Fibroblast of the aortic adventitia (primary cell): ENCODE measurements at regions not wholly inside any gene's neighbourhood (a gene's known extent, or its start where the extent isn't known, plus 50 kb on each side); places are given as distances from the start of the nearest gene placed in this dataset.

Experiments used
- DNase-seq: peaks from one replicate; pipeline ENCODE4 v3.0.0-alpha.2; 2010; ENCODE audit warnings: low read depth
- H3K4me3 ChIP-seq: 2 replicates; pipeline ENCODE4 v1.5.1; 2011; ENCODE audit warnings: low read depth, mild to moderate bottlenecking, control low read depth, low read length, moderate library complexity
- CTCF ChIP-seq: IDR thresholded peaks from 2 replicates; pipeline ENCODE4 v1.5.1; 2011; ENCODE audit warnings: mild to moderate bottlenecking, low read length, control low read depth, inconsistent platforms; ENCODE audit not compliant: insufficient read depth

DNA sequence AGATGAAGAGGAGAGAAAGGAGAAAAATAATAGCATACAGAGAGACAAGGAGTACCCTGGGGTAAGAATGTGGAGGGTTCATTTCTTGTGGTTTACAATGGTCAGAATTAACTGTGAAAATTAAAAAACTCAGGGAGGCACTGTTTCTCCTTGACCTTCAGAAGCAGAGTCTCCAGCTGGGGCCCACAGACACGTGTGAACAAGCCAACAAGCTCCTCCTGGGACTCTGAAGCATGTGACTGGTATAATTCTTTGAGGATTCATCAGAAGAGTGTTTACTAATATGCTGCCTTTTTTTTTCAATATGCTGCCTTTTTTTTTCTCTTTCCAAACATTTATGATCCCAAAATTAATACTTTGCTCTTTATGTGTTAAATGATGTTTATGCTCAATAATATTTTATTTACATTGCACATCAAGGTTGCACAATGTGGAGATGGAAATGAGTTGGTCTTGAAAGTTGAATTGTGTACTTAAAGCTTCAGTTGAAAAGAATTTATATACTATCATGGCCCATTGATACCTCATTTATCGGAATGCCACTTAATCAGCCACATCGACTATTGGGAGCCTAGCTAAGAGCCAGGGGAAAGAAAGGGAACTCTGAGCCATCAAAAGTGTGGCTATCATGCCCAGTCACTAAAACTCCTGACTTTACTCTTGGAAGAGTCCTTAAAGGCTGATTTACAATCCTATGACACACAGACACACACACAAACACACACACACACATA, 134.7 kb upstream of the RHOBTB1 start:
- no peak for TF ChIP-seq CTCF
- DNase-seq, result no peak

GRCh38 chr10:61076572-61077114, 132.7 kb upstream of the RHOBTB1 start:
- TF ChIP-seq CTCF, result no peak
- DNase-seq, result no peak
- H3K4me3 ChIP-seq, result no peak overlapping the region

More for the DNA sequence above, 134.7 kb upstream of the RHOBTB1 start:
- no peak overlapping the region for H3K4me3 ChIP-seq

GRCh38 chr10:61073391-61073790, 129.4 kb upstream of the RHOBTB1 start:
- TF ChIP-seq CTCF, result no peak
- no peak for DNase-seq
- no peak overlapping the region for H3K4me3 ChIP-seq

GRCh38 chr10:61071580-61071979, 127.6 kb upstream of the RHOBTB1 start:
- H3K4me3 ChIP-seq, result no peak overlapping the region
- no peak for TF ChIP-seq CTCF
- DNase-seq, result no peak

DNA sequence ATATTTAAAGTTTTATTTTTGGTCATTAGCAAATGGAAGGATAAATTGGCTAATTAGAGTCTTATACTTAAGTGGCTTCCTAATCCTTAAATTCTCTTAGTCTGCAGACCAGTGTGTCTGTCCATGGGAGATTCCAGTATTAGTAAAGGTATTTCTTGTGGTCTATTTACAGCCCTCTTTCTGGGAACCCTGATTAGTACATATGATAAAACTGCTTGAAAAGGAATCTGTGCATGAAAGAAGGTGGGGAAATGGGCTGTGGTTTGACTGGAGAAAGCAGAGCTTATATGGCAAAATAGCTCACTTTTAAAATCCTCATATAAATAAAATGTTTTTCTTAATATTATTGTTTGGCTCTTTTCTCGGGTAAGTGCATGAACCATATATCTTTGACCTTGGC, 124.5 kb upstream of the RHOBTB1 start:
- no peak overlapping the region for H3K4me3 ChIP-seq
- TF ChIP-seq CTCF, result no peak
- no peak for DNase-seq

- H3K4me3 ChIP-seq, result no peak overlapping the region
- DNase-seq, result no peak
- TF ChIP-seq CTCF, result no peak
These were observed 123.8 kb upstream of the RHOBTB1 start for GRCh38 chr10:61067671-61068336.
